Neural progenitor cell (in vitro differentiated cells): ENCODE measurements at regions not wholly inside any gene's neighbourhood (a gene's known extent, or its start where the extent isn't known, plus 50 kb on each side); places are given as distances from the start of the nearest gene placed in this dataset.

Experiments
- DNase-seq: peaks from one replicate; pipeline ENCODE4 v3.0.0-alpha.2; 2016; ENCODE audit warnings: low spot score
- H2AFZ ChIP-seq: fragments of 200-600 bp; sonication (generic); replicated peaks from 2 replicates; pipeline ENCODE4 v1.6.1; 2016; ENCODE audit warnings: antibody characterized with exemption
- H3F3A ChIP-seq: fragments of 200-600 bp; sonication (generic); 2 replicates; pipeline ENCODE4 v1.6.1; 2016; ENCODE audit warnings: antibody characterized with exemption, low read depth
- H3K27ac ChIP-seq: fragments of 200-600 bp; sonication (generic); 2 replicates; pipeline ENCODE4 v1.5.1; 2016; ENCODE audit warnings: mild to moderate bottlenecking
- H3K27me3 ChIP-seq: fragments of 200-600 bp; sonication (generic); 2 replicates; pipeline ENCODE4 v1.6.1; 2016; ENCODE audit warnings: mild to moderate bottlenecking, moderate library complexity
- H3K36me3 ChIP-seq: fragments of 200-600 bp; sonication (generic); 2 replicates; pipeline ENCODE4 v1.5.1; 2016
- H3K4me1 ChIP-seq: fragments of 200-600 bp; sonication (generic); 2 replicates; pipeline ENCODE4 v1.6.1; 2016; ENCODE audit warnings: mixed run types
- H3K4me2 ChIP-seq: fragments of 200-600 bp; sonication (generic); 2 replicates; pipeline ENCODE4 v1.6.1; 2016
- H3K4me3 ChIP-seq: fragments of 200-600 bp; sonication (generic); 2 replicates; pipeline ENCODE4 v1.5.1; 2016
- H3K79me2 ChIP-seq: fragments of 200-600 bp; sonication (generic); 2 replicates; pipeline ENCODE4 v1.6.1; 2016; ENCODE audit warnings: low read depth
- H3K9ac ChIP-seq: fragments of 200-600 bp; sonication (generic); 2 replicates; pipeline ENCODE4 v1.6.1; 2016
- H3K9me3 ChIP-seq: fragments of 200-600 bp; sonication (generic); 2 replicates; pipeline ENCODE4 v1.5.1; 2016; ENCODE audit warnings: low read depth
- H4K20me1 ChIP-seq: fragments of 200-600 bp; sonication (generic); 2 replicates; pipeline ENCODE4 v1.6.1; 2016; ENCODE audit warnings: low read depth
- H3K27ac Mint-ChIP-seq: 3 replicates; pipeline ENCODE4 v1.8.0; 2021; ENCODE audit warnings: mixed read lengths
- H3K27me3 Mint-ChIP-seq: 2 replicates; pipeline ENCODE4 v1.8.0; 2022; ENCODE audit warnings: low read depth, mild to moderate bottlenecking, inconsistent platforms, moderate library complexity, mixed read lengths; ENCODE audit not compliant: insufficient read depth
- H3K36me3 Mint-ChIP-seq: 3 replicates; pipeline ENCODE4 v1.8.0; 2021; ENCODE audit warnings: mixed read lengths
- H3K4me1 Mint-ChIP-seq: 3 replicates; pipeline ENCODE4 v1.8.0; 2021; ENCODE audit warnings: mixed read lengths
- H3K4me3 Mint-ChIP-seq: 3 replicates; pipeline ENCODE4 v1.8.0; 2021; ENCODE audit warnings: mild to moderate bottlenecking, moderate library complexity, mixed read lengths
- H3K9me3 Mint-ChIP-seq: 3 replicates; pipeline ENCODE4 v1.8.0; 2020; ENCODE audit warnings: mixed read lengths
- EZH2 ChIP-seq: fragments of 200-600 bp; sonication (generic); IDR thresholded peaks from 2 replicates; pipeline ENCODE4 v1.6.1; 2017; ENCODE audit warnings: antibody characterized with exemption, mild to moderate bottlenecking, moderate library complexity
- EZH2phosphoT487 ChIP-seq: fragments of 200-600 bp; sonication (generic); IDR thresholded peaks from 2 replicates; pipeline ENCODE4 v1.6.1; 2017; ENCODE audit warnings: antibody characterized with exemption
- TF ChIP-seq, protein P1 (sequence below): fragments of 200-600 bp; sonication (generic); IDR thresholded peaks from 2 replicates; pipeline ENCODE4 v1.5.1; 2017; ENCODE audit warnings: antibody characterized with exemption, mild to moderate bottlenecking

GRCh38 chr5:40034441-40034840, 609.7 kb upstream of the DAB2 start:
- Histone ChIP-seq H3K9ac (no peak overlapping the region), H3K4me2 (no peak overlapping the region), H3K27me3 (no peaks in the 10 kb centered on the region), H4K20me1 (no peaks in the 10 kb centered on the region), H3K4me1 (no peaks in the 10 kb centered on the region), H3F3A (no peaks in the 10 kb centered on the region), H3K27ac (no peak overlapping the region), H3K4me3 (no peak overlapping the region), H2AFZ (no peak overlapping the region), H3K79me2 (no peaks in the 10 kb centered on the region), H3K36me3 (no peaks in the 10 kb centered on the region), H3K9me3 (no peaks in the 10 kb centered on the region)
- no peaks in the 10 kb centered on the region for H3K36me3 Mint-ChIP-seq
- no peak overlapping the region for H3K27ac Mint-ChIP-seq
- no peaks in the 10 kb centered on the region for H3K27me3 Mint-ChIP-seq
- H3K4me1 Mint-ChIP-seq = peaks cover 5% of the 10 kb centered on the region
- H3K9me3 Mint-ChIP-seq = no peaks in the 10 kb centered on the region
- H3K4me3 Mint-ChIP-seq = no peak overlapping the region
- TF ChIP-seq EZH2 (no peak), EZH2phosphoT487 (no peak)
- TF ChIP-seq, protein P1, sequence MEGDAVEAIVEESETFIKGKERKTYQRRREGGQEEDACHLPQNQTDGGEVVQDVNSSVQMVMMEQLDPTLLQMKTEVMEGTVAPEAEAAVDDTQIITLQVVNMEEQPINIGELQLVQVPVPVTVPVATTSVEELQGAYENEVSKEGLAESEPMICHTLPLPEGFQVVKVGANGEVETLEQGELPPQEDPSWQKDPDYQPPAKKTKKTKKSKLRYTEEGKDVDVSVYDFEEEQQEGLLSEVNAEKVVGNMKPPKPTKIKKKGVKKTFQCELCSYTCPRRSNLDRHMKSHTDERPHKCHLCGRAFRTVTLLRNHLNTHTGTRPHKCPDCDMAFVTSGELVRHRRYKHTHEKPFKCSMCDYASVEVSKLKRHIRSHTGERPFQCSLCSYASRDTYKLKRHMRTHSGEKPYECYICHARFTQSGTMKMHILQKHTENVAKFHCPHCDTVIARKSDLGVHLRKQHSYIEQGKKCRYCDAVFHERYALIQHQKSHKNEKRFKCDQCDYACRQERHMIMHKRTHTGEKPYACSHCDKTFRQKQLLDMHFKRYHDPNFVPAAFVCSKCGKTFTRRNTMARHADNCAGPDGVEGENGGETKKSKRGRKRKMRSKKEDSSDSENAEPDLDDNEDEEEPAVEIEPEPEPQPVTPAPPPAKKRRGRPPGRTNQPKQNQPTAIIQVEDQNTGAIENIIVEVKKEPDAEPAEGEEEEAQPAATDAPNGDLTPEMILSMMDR = no peak
- DNase-seq = no peak

GRCh38 chr5:40033411-40033810, 608.6 kb upstream of the DAB2 start:
- peaks cover 5% of the 10 kb centered on the region for H3K4me1 Mint-ChIP-seq
- Histone ChIP-seq H3K27ac (no peak overlapping the region), H3F3A (no peaks in the 10 kb centered on the region), H3K4me2 (no peak overlapping the region), H3K4me1 (no peaks in the 10 kb centered on the region), H3K36me3 (no peaks in the 10 kb centered on the region), H3K27me3 (no peaks in the 10 kb centered on the region), H3K9ac (no peak overlapping the region), H3K79me2 (no peaks in the 10 kb centered on the region), H3K4me3 (no peak overlapping the region), H4K20me1 (no peaks in the 10 kb centered on the region), H2AFZ (no peak overlapping the region), H3K9me3 (no peaks in the 10 kb centered on the region)
- H3K27ac Mint-ChIP-seq = no peak overlapping the region
- no peak overlapping the region for H3K4me3 Mint-ChIP-seq
- TF ChIP-seq, protein P1 = no peak
- no peak for TF ChIP-seq EZH2phosphoT487
- no peak for TF ChIP-seq EZH2
- no peaks in the 10 kb centered on the region for H3K36me3 Mint-ChIP-seq
- DNase-seq = no peak
- no peaks in the 10 kb centered on the region for H3K27me3 Mint-ChIP-seq
- no peaks in the 10 kb centered on the region for H3K9me3 Mint-ChIP-seq

DNA sequence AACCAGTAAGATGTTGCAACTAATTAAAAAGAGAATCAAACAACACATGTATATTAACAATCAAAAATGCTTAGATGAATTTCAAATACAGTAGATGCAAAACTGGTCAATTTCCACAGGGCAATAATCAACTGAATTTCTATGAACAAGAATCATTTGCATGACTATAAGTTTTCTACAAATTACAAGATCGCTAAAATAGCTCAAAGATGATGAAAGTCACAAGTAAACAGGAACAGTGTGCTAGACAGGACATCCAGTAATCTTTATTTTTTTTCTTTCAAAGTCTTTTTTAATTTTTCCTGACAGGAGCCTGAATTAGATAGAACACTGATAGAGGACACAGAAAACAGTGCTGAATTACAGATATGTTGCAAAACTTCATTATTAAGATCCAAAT, 608.2 kb upstream of the DAB2 start:
- TF ChIP-seq, protein P1 = no peak
- no peak for DNase-seq
- Histone ChIP-seq H3K4me2 (no peak overlapping the region), H3K9me3 (no peaks in the 10 kb centered on the region), H3F3A (no peaks in the 10 kb centered on the region), H3K27ac (no peak overlapping the region), H4K20me1 (no peaks in the 10 kb centered on the region), H2AFZ (no peak overlapping the region), H3K79me2 (no peaks in the 10 kb centered on the region), H3K9ac (no peak overlapping the region), H3K4me3 (no peak overlapping the region), H3K4me1 (no peaks in the 10 kb centered on the region), H3K36me3 (no peaks in the 10 kb centered on the region), H3K27me3 (no peaks in the 10 kb centered on the region)
- Mint-ChIP-seq H3K27me3 (no peaks in the 10 kb centered on the region), H3K36me3 (no peaks in the 10 kb centered on the region), H3K4me3 (no peak overlapping the region), H3K27ac (no peak overlapping the region), H3K4me1 (peaks cover 5% of the 10 kb centered on the region), H3K9me3 (no peaks in the 10 kb centered on the region)

DNA sequence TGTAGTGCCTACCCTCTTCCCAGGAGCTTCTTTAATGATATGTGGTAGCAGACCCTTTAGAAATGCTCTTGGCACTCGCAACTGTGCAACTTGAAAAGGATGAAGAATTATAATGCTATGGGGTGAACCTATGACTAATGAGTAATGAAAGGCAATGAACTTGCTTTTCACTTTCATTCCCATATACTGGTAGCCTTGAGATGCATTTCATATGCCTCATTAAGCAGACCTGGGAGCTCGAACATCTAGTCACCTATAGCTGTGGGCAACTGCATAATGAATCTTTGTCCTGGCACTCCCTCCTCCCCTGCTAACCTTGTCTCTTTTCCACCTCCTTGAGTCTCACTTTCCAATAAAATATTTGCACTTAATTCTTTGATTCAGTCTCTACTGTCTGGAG, 605.9 kb upstream of the DAB2 start:
- no peaks in the 10 kb centered on the region for H3K79me2 ChIP-seq
- H3K9me3 Mint-ChIP-seq = no peaks in the 10 kb centered on the region
- H3K27ac ChIP-seq = no peak overlapping the region
- H3K4me3 ChIP-seq = no peak overlapping the region
- H3K4me1 Mint-ChIP-seq = peaks cover 5% of the 10 kb centered on the region
- no peaks in the 10 kb centered on the region for H3K9me3 ChIP-seq
- H3K9ac ChIP-seq = no peak overlapping the region
- H3K4me2 ChIP-seq = no peak overlapping the region
- no peaks in the 10 kb centered on the region for H4K20me1 ChIP-seq
- no peaks in the 10 kb centered on the region for H3K36me3 ChIP-seq
- H3K36me3 Mint-ChIP-seq = no peaks in the 10 kb centered on the region
- H3K4me3 Mint-ChIP-seq = no peak overlapping the region
- TF ChIP-seq EZH2 = no peak
- TF ChIP-seq, protein P1 = no peak
- no peak for TF ChIP-seq EZH2phosphoT487
- DNase-seq = no peak
- no peaks in the 10 kb centered on the region for H3F3A ChIP-seq
- no peak overlapping the region for H3K27ac Mint-ChIP-seq
- H2AFZ ChIP-seq = no peak overlapping the region
- no peaks in the 10 kb centered on the region for H3K27me3 Mint-ChIP-seq
- H3K27me3 ChIP-seq = no peaks in the 10 kb centered on the region
- no peaks in the 10 kb centered on the region for H3K4me1 ChIP-seq
